ENCODE measurements at regions not wholly inside any gene's neighbourhood (a gene's known extent, or its start where the extent isn't known, plus 50 kb on each side); places are given as distances from the start of the nearest gene placed in this dataset.

GRCh38 chr3:154794391-154794790, 285.7 kb upstream of the MME start:
- TF ChIP-seq CTCF (IDR thresholded peaks at IDR 0.05) (no peak), EZH2 (IDR thresholded peaks at IDR 0.05) (no peak)

Data from neural progenitor cell (in vitro differentiated cells).